Effector memory CD8-positive, alpha-beta T cell (primary cell): ENCODE measurements at regions not wholly inside any gene's neighbourhood (a gene's known extent, or its start where the extent isn't known, plus 50 kb on each side); places are given as distances from the start of the nearest gene placed in this dataset.
"Not testable (repeated sequence)": the region's sequence is repeated elsewhere in the genome, so short reads cannot be mapped to it uniquely, and the experiment has no call there.

ENCODE experiments used
- ATAC-seq: fragments of 150-1000 bp; cut with Tn5 transposase; replicated peaks from 2 replicates; pipeline ENCODE4 v1.10.0; 2021; ENCODE audit warnings: mild to moderate bottlenecking, moderate library complexity
- DNase-seq, 3 experiments: peaks; one replicate each; pipeline ENCODE4 v3.0.0; 2021
- H3K27ac Mint-ChIP-seq, 2 donors: one replicate each; pipeline ENCODE4 v1.8.0; 2022; ENCODE audit warnings: mild to moderate bottlenecking in 2 of 2, mixed read lengths in 2 of 2, moderate library complexity in 2 of 2
- H3K27me3 Mint-ChIP-seq, 2 donors: one replicate each; pipeline ENCODE4 v1.8.0; 2022; ENCODE audit warnings: mixed read lengths in 2 of 2
- H3K36me3 Mint-ChIP-seq: one replicate; pipeline ENCODE4 v1.8.0; 2022; ENCODE audit warnings: mild to moderate bottlenecking, moderate library complexity, mixed read lengths; ENCODE audit not compliant: insufficient read depth
- H3K4me1 Mint-ChIP-seq, 2 donors: one replicate each; pipeline ENCODE4 v1.8.0; 2022; ENCODE audit warnings: low read depth in 2 of 2, mixed read lengths in 2 of 2
- H3K4me3 Mint-ChIP-seq, 2 donors: one replicate each; pipeline ENCODE4 v1.8.0; 2022; ENCODE audit warnings: mild to moderate bottlenecking in 2 of 2, mixed read lengths in 2 of 2, moderate library complexity in 2 of 2
- H3K9me3 Mint-ChIP-seq, 2 donors: one replicate each; pipeline ENCODE4 v1.8.0; 2022; ENCODE audit warnings: mixed read lengths in 2 of 2

DNA sequence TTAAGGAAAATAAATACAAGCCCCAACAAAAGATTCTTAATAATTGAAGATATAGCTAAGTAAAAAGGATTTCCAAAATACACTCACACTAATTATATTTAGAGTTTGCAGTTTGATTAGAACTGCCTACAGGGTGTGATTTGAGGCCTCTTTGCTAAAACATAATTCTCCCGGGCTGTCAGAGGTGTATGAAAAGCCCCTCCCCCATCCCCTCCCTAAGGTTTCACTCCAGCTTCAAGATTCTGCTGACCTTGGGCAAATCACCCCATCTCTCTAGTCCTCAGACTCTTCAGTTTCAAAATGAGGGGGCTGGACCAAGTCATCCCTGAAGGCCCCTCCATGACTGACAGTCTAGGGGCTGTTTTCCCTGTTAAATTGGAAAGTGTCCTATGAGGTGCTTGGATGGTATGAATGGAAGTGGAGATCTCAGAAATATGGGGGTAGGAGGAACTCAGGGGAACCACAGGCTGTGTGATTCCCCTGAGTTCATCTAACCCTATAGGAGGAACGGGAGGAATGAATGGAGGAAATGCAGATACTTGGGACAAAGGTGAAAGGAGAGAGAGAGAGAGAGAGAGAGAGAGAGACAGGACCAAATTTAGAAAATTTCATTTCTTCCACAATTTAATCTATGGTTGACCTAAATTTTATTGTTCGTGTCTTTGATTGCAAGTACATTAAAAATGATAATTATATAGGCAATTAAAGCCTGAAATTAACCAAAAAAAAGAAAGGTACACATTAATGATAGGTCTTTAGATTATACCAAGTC is 107.5 kb downstream of the SPP2 start:
- no peak for ATAC-seq
- H3K27me3 Mint-ChIP-seq: peaks cover 0 to 9% of the 10 kb centered on the region in 2 donors
- no peak overlapping the region for H3K4me3 Mint-ChIP-seq
- no peak overlapping the region for H3K27ac Mint-ChIP-seq
- no peaks in the 10 kb centered on the region for H3K36me3 Mint-ChIP-seq
- H3K9me3 Mint-ChIP-seq: no peaks in the 10 kb centered on the region
- no peak for DNase-seq
- peaks cover 2 to 3% of the 10 kb centered on the region in 2 donors for H3K4me1 Mint-ChIP-seq

DNA sequence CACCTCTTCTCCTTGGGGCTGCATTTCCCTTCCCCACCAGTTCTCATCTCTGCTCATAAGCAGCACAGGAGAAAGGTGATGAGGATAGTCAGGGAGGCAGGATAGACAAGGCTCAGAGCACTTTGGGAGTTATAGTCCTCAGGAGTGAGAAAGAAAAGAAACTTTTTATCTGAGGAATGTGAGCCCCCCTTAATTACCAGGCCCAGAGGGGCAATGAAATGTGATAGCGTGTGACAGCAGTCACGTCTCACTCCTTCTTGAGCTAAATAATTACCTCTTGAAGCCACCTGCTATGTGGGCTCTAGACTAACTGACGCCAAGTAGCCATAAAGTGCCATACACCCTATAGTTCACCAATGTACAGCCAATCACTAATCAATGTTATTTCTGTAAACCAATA is 105.8 kb downstream of the SPP2 start:
- peaks cover 2% of the 10 kb centered on the region for H3K36me3 Mint-ChIP-seq
- H3K27ac Mint-ChIP-seq: no peak overlapping the region
- no peak overlapping the region for H3K4me3 Mint-ChIP-seq
- DNase-seq (no peak), ATAC-seq (no peak)
- H3K27me3 Mint-ChIP-seq: peaks cover 0 to 9% of the 10 kb centered on the region in 2 donors
- peaks cover 0 to 3% of the 10 kb centered on the region in 2 donors for H3K4me1 Mint-ChIP-seq
- no peaks in the 10 kb centered on the region for H3K9me3 Mint-ChIP-seq

DNA sequence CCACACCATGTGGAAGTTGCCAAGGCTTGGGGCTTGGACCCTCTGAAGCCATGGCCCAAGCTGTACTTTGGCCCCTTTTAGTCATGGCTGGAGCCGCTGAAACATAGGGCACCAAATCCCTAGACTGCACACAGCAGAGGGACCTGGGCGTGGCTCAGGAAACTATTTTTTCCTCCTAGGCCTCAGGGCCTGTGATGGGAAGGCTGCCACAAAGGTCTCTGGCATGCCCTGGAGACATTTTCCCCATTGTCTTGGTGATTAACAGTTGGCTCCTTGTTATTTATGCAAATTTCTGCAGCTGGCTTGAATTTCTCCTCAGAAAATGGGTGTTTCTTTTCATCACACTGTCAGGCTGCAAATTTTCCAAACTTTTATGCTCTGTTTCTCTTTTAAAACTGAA is 102.3 kb downstream of the SPP2 start:
- not testable (repeated sequence) for H3K4me3 Mint-ChIP-seq, H3K27ac Mint-ChIP-seq, H3K9me3 Mint-ChIP-seq, ATAC-seq, DNase-seq, H3K36me3 Mint-ChIP-seq, H3K27me3 Mint-ChIP-seq, H3K4me1 Mint-ChIP-seq

DNA sequence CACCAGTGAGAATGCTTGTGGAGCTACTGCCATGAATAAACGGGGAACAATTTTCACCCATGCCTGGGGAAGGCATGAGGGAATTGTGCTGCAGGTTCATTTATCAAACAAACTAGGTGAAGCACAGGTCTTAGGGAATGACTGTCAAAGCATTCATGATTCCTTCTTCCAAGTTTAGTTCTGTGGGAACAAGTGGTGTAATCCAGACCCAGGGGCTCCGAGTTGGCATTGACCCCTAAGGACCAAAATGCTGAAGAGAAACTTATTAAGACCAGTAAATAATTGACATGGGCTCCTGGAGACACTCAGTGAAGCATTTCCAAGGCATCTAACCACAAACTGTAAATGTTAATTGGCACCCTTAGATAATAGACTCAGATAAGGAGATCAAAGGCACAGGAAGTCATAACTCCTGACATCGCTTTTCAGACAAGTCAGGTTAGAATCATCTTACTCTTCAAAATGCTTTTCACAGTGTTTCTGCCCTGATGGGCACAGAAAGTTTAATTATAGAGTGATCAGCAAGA is 96.9 kb downstream of the SPP2 start:
- Mint-ChIP-seq H3K36me3 (peaks cover 2% of the 10 kb centered on the region), H3K4me3 (peak overlapping the region; percentile 57 to 71), H3K9me3 (no peaks in the 10 kb centered on the region), H3K27me3 (no peaks in the 10 kb centered on the region), H3K27ac (peak overlapping the region; percentile 17 to 77), H3K4me1 (peaks cover 25 to 44% of the 10 kb centered on the region in 2 donors)
- peak; percentile 98 for ATAC-seq
- DNase-seq: no peak

DNA sequence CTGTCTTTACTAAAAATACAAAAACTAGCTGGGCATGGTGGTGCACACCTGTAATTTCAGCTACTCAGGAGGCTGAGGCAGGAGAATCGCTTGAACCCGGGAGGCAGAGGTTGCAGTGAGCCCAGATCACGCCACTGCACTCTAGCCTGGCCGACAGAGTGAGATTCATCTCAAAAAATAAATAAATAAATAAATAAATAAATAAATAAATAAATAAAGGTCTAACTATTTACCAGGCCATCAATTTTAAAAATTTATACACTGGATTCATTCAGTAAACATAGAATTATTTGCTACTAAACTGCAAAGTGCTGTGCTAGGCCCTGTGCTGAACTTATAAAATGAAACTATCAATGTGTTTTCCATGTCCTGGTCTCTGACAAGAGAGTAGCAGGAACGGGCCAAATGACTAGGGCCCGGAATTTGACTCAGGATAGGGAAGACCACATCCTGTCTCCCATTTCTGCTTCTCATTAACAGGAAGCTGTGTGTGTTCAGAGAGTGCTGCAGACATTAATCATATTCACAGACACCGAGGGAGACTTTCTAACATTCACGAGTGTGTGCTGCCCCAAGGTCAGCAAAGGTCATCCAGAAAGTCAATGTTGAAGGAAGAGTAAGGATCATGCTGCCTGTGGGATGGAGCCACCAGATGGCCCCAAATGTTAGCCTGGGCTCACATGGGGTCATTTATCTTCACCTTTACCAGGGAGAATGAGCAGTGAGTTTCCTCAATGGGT is 95.8 kb downstream of the SPP2 start:
- Mint-ChIP-seq H3K27ac (peak overlapping the region; percentile 44 to 83), H3K9me3 (no peaks in the 10 kb centered on the region), H3K27me3 (no peaks in the 10 kb centered on the region), H3K36me3 (no peaks in the 10 kb centered on the region), H3K4me3 (peak overlapping the region; percentile 57 to 71), H3K4me1 (peaks cover 25 to 50% of the 10 kb centered on the region in 2 donors)
- ATAC-seq (no peak), DNase-seq (no peak)

DNA sequence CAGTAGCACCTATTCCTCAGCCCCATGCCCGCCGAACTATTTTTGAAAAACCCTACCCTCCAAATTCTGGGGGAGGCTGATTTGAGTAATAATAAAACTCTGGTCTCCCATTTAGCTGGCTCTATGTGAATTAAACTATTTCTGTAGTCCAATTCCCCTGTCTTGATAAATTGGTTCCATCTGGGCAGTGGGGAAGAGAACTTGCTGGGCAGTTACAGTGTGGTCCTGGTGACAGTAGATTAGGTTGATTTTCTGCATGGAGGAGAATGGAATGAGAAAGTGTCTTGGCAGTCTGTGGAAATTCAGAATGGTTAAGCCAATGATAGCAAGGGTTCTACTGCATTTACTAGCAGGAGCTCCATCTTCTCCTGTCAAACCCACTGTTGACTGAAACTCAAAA is 95.0 kb downstream of the SPP2 start:
- Mint-ChIP-seq H3K36me3 (no peaks in the 10 kb centered on the region), H3K4me1 (peaks cover 25 to 50% of the 10 kb centered on the region in 2 donors), H3K27ac (no peak overlapping the region), H3K4me3 (no peak overlapping the region), H3K9me3 (no peaks in the 10 kb centered on the region), H3K27me3 (no peaks in the 10 kb centered on the region)
- DNase-seq (no peak), ATAC-seq (no peak)

DNA sequence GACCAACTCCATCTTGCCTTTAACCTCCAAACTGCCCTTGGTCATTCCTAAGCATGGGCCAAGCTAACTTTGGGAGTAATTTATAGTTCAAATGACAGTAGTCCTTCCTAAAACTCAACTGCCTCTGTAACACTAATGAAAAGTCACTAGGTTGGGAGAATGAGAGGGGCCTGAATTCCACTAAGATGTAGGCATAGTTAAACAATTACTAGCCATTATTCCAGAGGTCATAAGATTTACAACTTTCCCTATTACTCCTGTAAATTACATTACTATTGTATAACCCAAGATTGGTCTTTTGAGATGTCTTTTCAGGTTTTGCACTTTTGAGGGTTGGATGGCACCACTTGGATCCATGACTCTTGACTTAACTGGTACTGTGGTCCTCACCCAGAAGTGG is 94.6 kb downstream of the SPP2 start:
- peaks cover 25 to 50% of the 10 kb centered on the region in 2 donors for H3K4me1 Mint-ChIP-seq
- H3K36me3 Mint-ChIP-seq: no peaks in the 10 kb centered on the region
- H3K9me3 Mint-ChIP-seq: no peaks in the 10 kb centered on the region
- no peaks in the 10 kb centered on the region for H3K27me3 Mint-ChIP-seq
- H3K4me3 Mint-ChIP-seq: no peak overlapping the region
- H3K27ac Mint-ChIP-seq: peak overlapping the region in 1 of 2 donors; percentile 64
- DNase-seq (no peak), ATAC-seq (no peak)

DNA sequence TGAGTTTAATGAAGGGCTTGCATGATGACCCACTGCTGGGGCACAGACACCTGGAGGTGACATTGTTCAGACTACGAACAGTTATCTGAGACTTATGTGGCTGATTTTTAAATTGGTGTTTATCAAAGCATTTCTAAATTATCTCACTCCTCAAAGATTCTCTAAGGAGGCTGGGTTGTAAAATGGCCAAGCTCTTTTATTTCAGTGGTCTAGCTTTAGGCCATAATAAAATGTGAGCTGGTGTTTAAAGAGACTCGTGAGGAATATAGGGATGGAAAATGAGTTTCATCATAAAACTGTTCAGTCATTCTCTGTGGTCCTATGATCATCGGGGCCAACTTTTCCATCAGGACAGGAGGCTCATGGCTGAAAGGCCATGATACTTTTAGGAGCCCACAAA is 93.4 kb downstream of the SPP2 start:
- Mint-ChIP-seq H3K9me3 (no peaks in the 10 kb centered on the region), H3K4me1 (peaks cover 25 to 50% of the 10 kb centered on the region in 2 donors), H3K27me3 (no peaks in the 10 kb centered on the region), H3K27ac (peak overlapping the region in 1 of 2 donors; percentile 72), H3K4me3 (no peak overlapping the region), H3K36me3 (no peaks in the 10 kb centered on the region)
- no peak for DNase-seq
- ATAC-seq: no peak

DNA sequence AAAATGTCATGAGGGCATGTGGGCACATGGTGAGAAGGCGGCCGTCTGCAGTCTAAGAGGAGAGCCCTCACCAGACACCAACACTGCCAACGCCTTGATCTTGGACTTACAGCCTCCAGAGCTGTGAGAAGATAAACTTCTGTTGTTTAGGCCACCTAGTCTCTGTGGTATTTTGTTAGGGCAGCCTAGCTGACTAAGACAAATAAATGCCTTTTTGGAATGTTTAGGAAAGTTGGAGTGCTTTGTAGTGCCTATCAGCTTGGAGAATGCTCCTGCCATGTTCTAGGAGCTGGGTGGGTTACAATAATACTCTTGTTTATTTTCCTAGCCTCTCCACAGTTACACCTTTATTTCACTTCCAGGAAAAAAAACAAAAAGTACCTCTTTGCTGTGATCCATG is 92.0 kb downstream of the SPP2 start:
- Mint-ChIP-seq H3K4me3 (no peak overlapping the region), H3K9me3 (no peaks in the 10 kb centered on the region), H3K36me3 (no peaks in the 10 kb centered on the region), H3K4me1 (peaks cover 23 to 46% of the 10 kb centered on the region in 2 donors), H3K27me3 (no peaks in the 10 kb centered on the region), H3K27ac (peak overlapping the region in 1 of 2 donors; percentile 72)
- no peak for DNase-seq
- ATAC-seq: no peak

DNA sequence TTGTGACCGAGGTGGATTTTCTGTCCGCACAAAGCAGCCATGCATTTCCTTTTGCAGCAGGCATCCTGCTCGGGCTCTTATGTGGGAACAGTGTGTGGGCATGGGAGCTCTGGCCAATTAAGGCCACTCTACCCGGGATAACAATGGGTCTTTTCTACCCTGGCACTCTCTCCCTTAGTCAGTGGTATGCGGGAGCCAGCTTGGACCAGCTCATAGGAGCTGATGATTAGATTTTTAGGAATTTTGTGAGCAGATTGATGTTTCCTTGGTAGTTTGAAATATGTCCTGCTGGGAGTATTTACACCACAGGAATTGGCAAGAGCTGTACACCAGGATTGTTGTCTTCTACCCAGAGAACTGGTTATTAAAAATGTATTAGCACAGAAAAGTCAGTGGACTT is 89.3 kb downstream of the SPP2 start:
- DNase-seq: no peak
- no peak for ATAC-seq
- H3K9me3 Mint-ChIP-seq: no peaks in the 10 kb centered on the region
- peaks cover 30 to 48% of the 10 kb centered on the region in 2 donors for H3K4me1 Mint-ChIP-seq
- H3K27me3 Mint-ChIP-seq: no peaks in the 10 kb centered on the region
- H3K4me3 Mint-ChIP-seq: no peak overlapping the region
- no peaks in the 10 kb centered on the region for H3K36me3 Mint-ChIP-seq
- no peak overlapping the region for H3K27ac Mint-ChIP-seq

DNA sequence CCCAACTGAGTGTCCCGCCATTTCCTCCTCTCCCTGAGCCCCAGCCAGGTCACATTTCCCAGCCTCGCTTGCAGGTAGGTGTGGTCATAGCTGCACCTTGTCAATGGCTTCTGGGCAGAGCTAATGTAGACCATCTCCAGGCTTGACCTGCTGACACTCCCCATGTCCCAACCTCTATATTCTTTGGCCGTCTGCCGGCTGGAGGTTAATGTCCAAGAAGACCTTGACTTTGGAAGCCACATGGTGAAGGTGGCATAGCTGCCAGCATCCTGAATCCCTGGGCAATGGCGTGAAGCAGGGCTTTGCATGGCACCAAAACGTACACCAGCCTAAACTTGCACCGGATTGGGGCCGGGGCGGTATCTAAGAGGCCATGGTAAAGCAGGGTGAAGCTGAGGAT is 88.3 kb downstream of the SPP2 start:
- ATAC-seq: no peak

DNA sequence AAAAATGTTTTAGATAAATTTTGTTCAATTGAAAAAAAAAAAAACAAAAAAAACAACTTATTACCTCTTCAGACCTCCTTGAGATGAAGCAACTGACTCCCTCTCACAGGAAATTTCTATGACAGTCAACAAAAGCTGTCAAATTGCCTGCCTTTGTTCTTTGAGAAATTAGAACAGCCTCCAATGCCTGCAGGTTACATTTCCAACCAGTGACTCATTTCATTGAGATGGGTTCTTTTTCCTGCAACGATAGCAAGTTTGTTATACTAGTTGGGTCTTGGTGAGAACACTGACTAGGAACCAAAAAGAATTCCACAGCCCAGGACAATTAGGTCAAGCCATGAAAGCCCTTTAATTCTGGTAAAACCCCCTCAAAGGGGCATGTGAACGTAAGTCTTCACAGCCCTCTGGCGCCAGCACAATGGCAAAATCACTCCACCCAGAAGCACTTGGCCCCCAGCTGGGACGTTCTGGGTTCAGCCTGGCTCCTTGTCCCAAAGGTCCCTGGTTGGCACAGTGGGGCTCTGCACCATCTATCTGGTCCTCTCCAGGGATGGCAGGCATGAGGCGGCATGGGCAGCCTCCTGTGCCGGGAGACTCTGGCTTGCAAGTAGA is 87.0 kb downstream of the SPP2 start:
- DNase-seq (peak in 1 of 3 experiments; percentile 14), ATAC-seq (peak; percentile 88)
- H3K9me3 Mint-ChIP-seq: no peaks in the 10 kb centered on the region
- peak overlapping the region; percentile 83 to 87 for H3K27ac Mint-ChIP-seq
- H3K4me3 Mint-ChIP-seq: peak overlapping the region; percentile 33 to 49
- H3K27me3 Mint-ChIP-seq: no peaks in the 10 kb centered on the region
- peaks cover 28 to 36% of the 10 kb centered on the region in 2 donors for H3K4me1 Mint-ChIP-seq
- H3K36me3 Mint-ChIP-seq: no peaks in the 10 kb centered on the region

More for the DNA sequence above, 88.3 kb downstream of the SPP2 start:
- H3K4me3 Mint-ChIP-seq: no peak overlapping the region
- no peaks in the 10 kb centered on the region for H3K27me3 Mint-ChIP-seq
- H3K4me1 Mint-ChIP-seq: peaks cover 30 to 48% of the 10 kb centered on the region in 2 donors
- H3K36me3 Mint-ChIP-seq: no peaks in the 10 kb centered on the region
- no peak for DNase-seq
- no peaks in the 10 kb centered on the region for H3K9me3 Mint-ChIP-seq
- no peak overlapping the region for H3K27ac Mint-ChIP-seq

DNA sequence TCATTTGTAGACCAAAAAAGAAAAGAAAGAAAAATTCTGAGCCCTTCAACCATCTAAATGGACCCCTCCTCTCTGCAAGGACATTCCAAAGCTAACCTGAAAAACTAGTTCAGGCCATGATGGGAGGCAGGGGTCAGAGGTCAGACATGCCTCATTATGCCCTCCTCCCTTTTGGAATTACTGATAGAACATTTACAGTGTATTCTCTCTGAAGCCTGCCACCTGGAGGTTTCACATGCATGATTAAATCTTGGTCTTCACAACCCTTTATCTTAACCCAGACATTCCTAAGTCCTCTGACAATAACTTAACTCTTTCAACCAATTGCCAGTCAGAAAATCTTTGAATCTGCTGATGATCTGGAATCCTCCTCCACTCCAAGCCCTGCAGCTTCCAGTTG is 86.0 kb downstream of the SPP2 start:
- no peaks in the 10 kb centered on the region for H3K36me3 Mint-ChIP-seq
- H3K4me3 Mint-ChIP-seq: peak overlapping the region in 1 of 2 donors; percentile 49
- no peaks in the 10 kb centered on the region for H3K9me3 Mint-ChIP-seq
- peak overlapping the region; percentile 83 to 87 for H3K27ac Mint-ChIP-seq
- DNase-seq (no peak), ATAC-seq (no peak)
- H3K27me3 Mint-ChIP-seq: no peaks in the 10 kb centered on the region
- H3K4me1 Mint-ChIP-seq: peaks cover 30 to 32% of the 10 kb centered on the region in 2 donors
